K562 (cell line): ENCODE measurements at regions not wholly inside any gene's neighbourhood (a gene's known extent, or its start where the extent isn't known, plus 50 kb on each side); places are given as distances from the start of the nearest gene placed in this dataset.

ENCODE experiments used
- ATAC-seq: fragments of 200-7000 bp; cut with Tn5 transposase; 3 replicates; pipeline ENCODE4 v1.9.1; 2020; ENCODE audit warnings: moderate library complexity
- BruUV-seq: library from RNA; stranded (reverse); fragments of 400-500 nt; replicated peaks from 2 replicates; lab custom pipeline; 2021; lab: Mats Ljungman, UMichigan
- CTCF ChIA-PET: fragments of 300-600 bp; formaldehyde crosslinking; extraction: SDS; loops from one replicate; lab custom pipeline; 2021; ENCODE audit warnings: low intra/inter-chr PET ratio; lab: Yijun Ruan, JAX
- POLR2A ChIA-PET: fragments of 300-600, 350-650 bp; sonication (Branson Sonifier 250); formaldehyde crosslinking; extraction: SDS; loops from one replicate; lab custom pipeline; 2021; ENCODE audit warnings: antibody characterized with exemption, inconsistent platforms; lab: Yijun Ruan, JAX
- DNase-seq, 4 experiments: peaks; one replicate each; pipeline versions ENCODE4 v3.0.0 to v3.0.0-alpha.2; 2011 to 2018; ENCODE audit warnings: low spot score in 3 of 4, mixed read lengths in 3 of 4; ENCODE audit errors: extremely low read depth in 1 of 4
- FAIRE-seq: peaks from 2 replicates; lab custom pipeline; 2011; peaks lifted over from hg19 to GRCh38; lab: Jason Lieb, UNC
- H2AFZ ChIP-seq: 2 replicates; pipeline ENCODE4 v1.6.0; 2011; ENCODE audit warnings: low read depth, low read length, control low read depth, inconsistent platforms
- H3K27ac ChIP-seq: fragments of 200-600 bp; 3 replicates; pipeline ENCODE4 v1.8.0; 2011; ENCODE audit warnings: low read depth, mild to moderate bottlenecking, control low read depth, inconsistent platforms, low read length, moderate library complexity, mixed read lengths; ENCODE audit errors: extremely low read depth
- H3K27me3 ChIP-seq, 2 experiments: fragments of 300-600 bp in 1 of 2; 2 replicates in 1 of 2; 3 replicates in 1 of 2; pipeline versions ENCODE4 v1.6.0 to v1.8.0; 2011; ENCODE audit warnings: inconsistent platforms in 2 of 2, low read length in 2 of 2, mild to moderate bottlenecking in 1 of 2, mixed read lengths in 1 of 2, moderate library complexity in 1 of 2; ENCODE audit not compliant: control insufficient read depth in 2 of 2, insufficient read depth in 2 of 2
- H3K36me3 ChIP-seq: fragments of 300-600 bp; 3 replicates; pipeline ENCODE4 v1.8.0; 2011; ENCODE audit warnings: mild to moderate bottlenecking, low read length, inconsistent platforms; ENCODE audit not compliant: control insufficient read depth, insufficient read depth
- H3K4me1 ChIP-seq, 2 experiments: fragments of 200-600 bp in 1 of 2; replicated peaks in 1 of 2; 2 replicates in 1 of 2; 3 replicates in 1 of 2; pipeline versions ENCODE4 v1.5.1 to v1.8.0; 2011; ENCODE audit warnings: inconsistent platforms in 2 of 2, low read length in 2 of 2, mild to moderate bottlenecking in 1 of 2, mixed read lengths in 1 of 2, moderate library complexity in 1 of 2; ENCODE audit not compliant: control insufficient read depth in 2 of 2, insufficient read depth in 2 of 2
- H3K4me2 ChIP-seq: 2 replicates; pipeline ENCODE4 v1.6.1; 2011; ENCODE audit warnings: low read length, control low read depth, inconsistent platforms, mixed read lengths; ENCODE audit not compliant: insufficient read depth
- H3K4me3 ChIP-seq: fragments of 200-600 bp; sonication (generic), shearing (Covaris generic); 2 replicates; pipeline ENCODE4 v1.5.1; 2016; ENCODE audit warnings: control low read depth, inconsistent platforms
- H3K79me2 ChIP-seq: fragments of 200-600 bp; 3 replicates; pipeline ENCODE4 v1.8.0; 2011; ENCODE audit warnings: low read length, inconsistent platforms; ENCODE audit not compliant: control insufficient read depth, insufficient read depth
- H3K9ac ChIP-seq, 2 experiments: 2 replicates each; pipeline versions ENCODE4 v1.6.0 to v1.6.1; 2011; ENCODE audit warnings: low read depth in 2 of 2, low read length in 2 of 2, control low read depth in 1 of 2, inconsistent platforms in 1 of 2, mild to moderate bottlenecking in 1 of 2, mixed read lengths in 1 of 2; ENCODE audit not compliant: insufficient read depth in 1 of 2
- H3K9me1 ChIP-seq: one replicate; pipeline ENCODE4 v1.6.0; 2011; ENCODE audit warnings: inconsistent platforms, mild to moderate bottlenecking, low read length, moderate library complexity; ENCODE audit not compliant: control insufficient read depth, insufficient read depth
- H3K9me3 ChIP-seq: replicated peaks from 2 replicates; pipeline ENCODE4 v1.5.1; 2011; ENCODE audit warnings: low read depth, low read length, inconsistent platforms; ENCODE audit not compliant: control insufficient read depth, insufficient read depth
- H4K20me1 ChIP-seq: replicated peaks from 2 replicates; pipeline ENCODE4 v1.6.1; 2011; ENCODE audit warnings: low read length, inconsistent platforms, mixed read lengths; ENCODE audit not compliant: control insufficient read depth, insufficient read depth
- ARHGAP35 ChIP-seq: fragments of 450-650 bp; IDR thresholded peaks from 2 replicates; pipeline ENCODE4 v1.6.1; 2018; ENCODE audit not compliant: partially characterized antibody
- MIER1 ChIP-seq: fragments of 450-650 bp; IDR thresholded peaks from 2 replicates; pipeline ENCODE4 v1.6.1; 2016; ENCODE audit warnings: antibody characterized with exemption, mild to moderate bottlenecking, low read depth
- RERE ChIP-seq: sonication (generic); formaldehyde crosslinking; IDR thresholded peaks from 2 replicates; pipeline ENCODE4 v1.8.0; 2023; ENCODE audit warnings: missing genetic modification reagents, mild to moderate bottlenecking, borderline replicate concordance
- USF1 ChIP-seq: sonication (generic); formaldehyde crosslinking; IDR thresholded peaks from 2 replicates; pipeline ENCODE4 v1.9.0; 2022; ENCODE audit warnings: mild to moderate bottlenecking, missing genetic modification reagents
- ZNF407 ChIP-seq: fragments of 450-650 bp; IDR thresholded peaks from 2 replicates; pipeline ENCODE4 v1.6.1; 2016; ENCODE audit warnings: low read depth
- WGBS: fragments of 100-300 bp; shearing (Covaris generic); methylation state at CpG from one replicate; pipeline ENCODE4 v1.1.6; 2016; ENCODE audit warnings: low coverage, mixed read lengths; ENCODE audit not compliant: insufficient coverage; ENCODE audit errors: missing lambda C conversion rate; 5-methylcytosine and 5-hydroxymethylcytosine counted together
- in situ Hi-C: fragments of 300-500 bp; cut with MboI; formaldehyde crosslinking; loops from 4 replicates; pipeline ENCODE4 v1.15.0; 2018; ENCODE audit warnings: inconsistent platforms, mixed read lengths
- intact Hi-C: fragments of 100-400 bp; cut with micrococcal nuclease; formaldehyde crosslinking; loops from 2 replicates; pipeline ENCODE4 v1.14.2; 2022

GRCh38 chr2:167715932-167716331 lies 531.5 kb downstream of the STK39 start:
- CTCF ChIA-PET: no interaction called here
- Histone ChIP-seq H3K4me3 (no peak overlapping the region), H3K27ac (no peak overlapping the region), H3K36me3 (no peaks in the 10 kb centered on the region), H3K27me3 (no peaks in the 10 kb centered on the region), H3K9ac (no peak overlapping the region), H3K4me2 (no peak overlapping the region), H3K9me3 (no peaks in the 10 kb centered on the region), H2AFZ (no peak overlapping the region), H3K79me2 (no peaks in the 10 kb centered on the region), H4K20me1 (no peaks in the 10 kb centered on the region), H3K4me1 (0 out of 5 replicates have a peak, but pooled peaks cover 0 to 3% of the 10 kb centered on the region in 2 experiments), H3K9me1 (no peaks in the 10 kb centered on the region)
- FAIRE-seq (no peak), ATAC-seq (peak; percentile 87), DNase-seq (peak in 1 of 4 experiments; percentile 19)
- under 1% methylated on average over 29 of the region's 29 CpGs for WGBS
- POLR2A ChIA-PET: interaction anchor here (0.6 kb wide), 1 partner anchor 355 kb away, joined by 3 read pairs; no protein-coding TSS in a partner anchor
- intact Hi-C loops (no loop called here), in situ Hi-C loops (no loop called here)
- no TSS peak for BruUV-seq
- TF ChIP-seq ZNF407 (no peak), USF1 (CRISPR knock-in tag) (no peak), RERE (no peak), ARHGAP35 (no peak), MIER1 (no peak)
